ENCODE measurements at regions not wholly inside any gene's neighbourhood (a gene's known extent, or its start where the extent isn't known, plus 50 kb on each side); places are given as distances from the start of the nearest gene placed in this dataset.

DNA sequence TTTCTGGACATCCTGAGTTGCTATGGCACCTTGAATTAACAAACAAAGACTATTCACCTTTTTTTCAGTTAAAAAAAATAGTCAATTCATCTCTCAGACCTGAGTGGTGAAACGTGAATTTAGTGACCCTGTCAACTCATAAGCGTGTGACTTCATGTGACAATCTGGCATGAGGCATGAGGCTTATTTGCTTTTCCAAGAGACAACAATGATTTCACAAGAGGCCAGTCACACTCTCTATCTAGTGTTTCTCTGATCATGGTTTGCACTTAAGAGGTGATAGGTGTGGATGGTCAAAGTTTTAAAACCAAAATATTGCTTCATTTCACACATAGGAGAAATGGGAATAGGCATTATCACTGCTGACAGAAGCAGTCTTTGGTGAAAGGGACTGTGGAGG is 559.6 kb upstream of the ACO1 start (continued):
- TF ChIP-seq POGZ (CRISPR knock-in tag; IDR thresholded peaks at IDR 0.05) (peak; percentile 36; the same call in 1 of the 2 replicates), FOXA1 (IDR thresholded peaks at IDR 0.05) (no peak), FOXA1 (CRISPR knock-in tag; IDR thresholded peaks at IDR 0.05) (peak; percentile 91), THAP11 (CRISPR knock-in tag; IDR thresholded peaks at IDR 0.05) (peak; percentile 53; the same call in 1 of the 2 replicates), ZNF503 (CRISPR knock-in tag; IDR thresholded peaks at IDR 0.05) (peak; percentile 48; the same call in 1 of the 2 replicates), MAX (IDR thresholded peaks at IDR 0.05) (peak; percentile 76), SNAI1 (CRISPR knock-in tag; IDR thresholded peaks at IDR 0.05; ENCODE audit: borderline replicate concordance) (no peak), JUND (CRISPR knock-in tag; IDR thresholded peaks at IDR 0.05) (no peak), GATAD2A (CRISPR knock-in tag; IDR thresholded peaks at IDR 0.05) (peak; percentile 78), ZSCAN9 (CRISPR knock-in tag; IDR thresholded peaks at IDR 0.05; ENCODE audit: borderline replicate concordance) (no peak), KLF12 (CRISPR knock-in tag; IDR thresholded peaks at IDR 0.05; ENCODE audit: borderline replicate concordance) (no peak), KDM5A (IDR thresholded peaks at IDR 0.05; ENCODE audit: borderline replicate concordance, low read length) (no peak), RFX5 (IDR thresholded peaks at IDR 0.05; ENCODE audit: low read depth, low read length) (no peak), NPAS2 (CRISPR knock-in tag; IDR thresholded peaks at IDR 0.05; ENCODE audit: borderline replicate concordance) (no peak), TBX2 (CRISPR knock-in tag; IDR thresholded peaks at IDR 0.05; ENCODE audit: borderline replicate concordance) (peak; percentile 95), ZBTB43 (CRISPR knock-in tag; conservative IDR thresholded peaks at IDR 0.05) (0 out of 2 replicates have a peak, but pooled peaks have one; percentile 60), FOXP1 (IDR thresholded peaks at IDR 0.05) (peak; percentile 76), FOXP1 (CRISPR knock-in tag; IDR thresholded peaks at IDR 0.05) (peak; percentile 93), ZNF878 (CRISPR knock-in tag; IDR thresholded peaks at IDR 0.05) (peak; percentile 76; the same call in 1 of the 2 replicates), NR2F2 (IDR thresholded peaks at IDR 0.05; ENCODE audit: borderline replicate concordance, low read depth) (peak; percentile 66; the same call in 1 of the 2 replicates)
- TF ChIP-seq, protein P1, sequence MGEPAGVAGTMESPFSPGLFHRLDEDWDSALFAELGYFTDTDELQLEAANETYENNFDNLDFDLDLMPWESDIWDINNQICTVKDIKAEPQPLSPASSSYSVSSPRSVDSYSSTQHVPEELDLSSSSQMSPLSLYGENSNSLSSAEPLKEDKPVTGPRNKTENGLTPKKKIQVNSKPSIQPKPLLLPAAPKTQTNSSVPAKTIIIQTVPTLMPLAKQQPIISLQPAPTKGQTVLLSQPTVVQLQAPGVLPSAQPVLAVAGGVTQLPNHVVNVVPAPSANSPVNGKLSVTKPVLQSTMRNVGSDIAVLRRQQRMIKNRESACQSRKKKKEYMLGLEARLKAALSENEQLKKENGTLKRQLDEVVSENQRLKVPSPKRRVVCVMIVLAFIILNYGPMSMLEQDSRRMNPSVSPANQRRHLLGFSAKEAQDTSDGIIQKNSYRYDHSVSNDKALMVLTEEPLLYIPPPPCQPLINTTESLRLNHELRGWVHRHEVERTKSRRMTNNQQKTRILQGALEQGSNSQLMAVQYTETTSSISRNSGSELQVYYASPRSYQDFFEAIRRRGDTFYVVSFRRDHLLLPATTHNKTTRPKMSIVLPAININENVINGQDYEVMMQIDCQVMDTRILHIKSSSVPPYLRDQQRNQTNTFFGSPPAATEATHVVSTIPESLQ (CRISPR knock-in tag; conservative IDR thresholded peaks at IDR 0.05), result no peak
- TF ChIP-seq, protein P2, sequence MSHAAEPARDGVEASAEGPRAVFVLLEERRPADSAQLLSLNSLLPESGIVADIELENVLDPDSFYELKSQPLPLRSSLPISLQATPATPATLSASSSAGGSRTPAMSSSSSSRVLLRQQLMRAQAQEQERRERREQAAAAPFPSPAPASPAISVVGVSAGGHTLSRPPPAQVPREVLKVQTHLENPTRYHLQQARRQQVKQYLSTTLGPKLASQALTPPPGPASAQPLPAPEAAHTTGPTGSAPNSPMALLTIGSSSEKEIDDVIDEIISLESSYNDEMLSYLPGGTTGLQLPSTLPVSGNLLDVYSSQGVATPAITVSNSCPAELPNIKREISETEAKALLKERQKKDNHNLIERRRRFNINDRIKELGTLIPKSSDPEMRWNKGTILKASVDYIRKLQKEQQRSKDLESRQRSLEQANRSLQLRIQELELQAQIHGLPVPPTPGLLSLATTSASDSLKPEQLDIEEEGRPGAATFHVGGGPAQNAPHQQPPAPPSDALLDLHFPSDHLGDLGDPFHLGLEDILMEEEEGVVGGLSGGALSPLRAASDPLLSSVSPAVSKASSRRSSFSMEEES (CRISPR knock-in tag; IDR thresholded peaks at IDR 0.05), result peak; percentile 89
- TF ChIP-seq, protein P3, sequence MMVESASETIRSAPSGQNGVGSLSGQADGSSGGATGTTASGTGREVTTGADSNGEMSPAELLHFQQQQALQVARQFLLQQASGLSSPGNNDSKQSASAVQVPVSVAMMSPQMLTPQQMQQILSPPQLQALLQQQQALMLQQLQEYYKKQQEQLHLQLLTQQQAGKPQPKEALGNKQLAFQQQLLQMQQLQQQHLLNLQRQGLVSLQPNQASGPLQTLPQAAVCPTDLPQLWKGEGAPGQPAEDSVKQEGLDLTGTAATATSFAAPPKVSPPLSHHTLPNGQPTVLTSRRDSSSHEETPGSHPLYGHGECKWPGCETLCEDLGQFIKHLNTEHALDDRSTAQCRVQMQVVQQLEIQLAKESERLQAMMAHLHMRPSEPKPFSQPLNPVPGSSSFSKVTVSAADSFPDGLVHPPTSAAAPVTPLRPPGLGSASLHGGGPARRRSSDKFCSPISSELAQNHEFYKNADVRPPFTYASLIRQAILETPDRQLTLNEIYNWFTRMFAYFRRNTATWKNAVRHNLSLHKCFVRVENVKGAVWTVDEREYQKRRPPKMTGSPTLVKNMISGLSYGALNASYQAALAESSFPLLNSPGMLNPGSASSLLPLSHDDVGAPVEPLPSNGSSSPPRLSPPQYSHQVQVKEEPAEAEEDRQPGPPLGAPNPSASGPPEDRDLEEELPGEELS (CRISPR knock-in tag; IDR thresholded peaks at IDR 0.05), result peak; percentile 76
